ENCODE measurements at regions not wholly inside any gene's neighbourhood (a gene's known extent, or its start where the extent isn't known, plus 50 kb on each side); places are given as distances from the start of the nearest gene placed in this dataset.
"Not testable (repeated sequence)": the region's sequence is repeated elsewhere in the genome, so short reads cannot be mapped to it uniquely, and the experiment has no call there.

DNA sequence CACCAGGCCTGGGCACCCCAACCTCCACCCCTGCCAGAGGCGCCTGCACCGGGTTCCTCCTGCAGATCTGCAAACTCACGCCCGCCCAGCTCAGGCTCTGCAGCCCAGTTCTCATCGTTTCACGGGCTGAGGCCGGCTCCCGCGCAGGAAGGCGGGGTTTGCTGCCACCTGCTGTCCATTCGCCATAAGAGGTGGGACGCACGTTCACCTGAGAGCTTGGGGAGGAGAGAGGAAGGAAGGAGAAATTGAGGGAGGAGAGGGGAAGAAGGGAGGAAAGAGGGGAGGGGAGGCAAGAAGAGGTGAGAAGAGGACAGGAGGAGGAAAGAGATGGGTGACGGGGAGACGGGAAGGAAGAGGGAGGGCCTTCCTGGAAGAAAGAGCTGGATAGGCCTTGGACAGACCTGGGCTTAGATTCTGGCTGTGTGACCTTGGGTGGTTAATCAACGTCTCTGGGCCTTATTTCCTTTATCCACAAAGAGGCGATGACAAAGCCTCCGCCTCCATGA, 114.5 kb downstream of the ADRA2C start:
- DNase-seq (ENCODE audit: low spot score): peak; percentile 80

DNA sequence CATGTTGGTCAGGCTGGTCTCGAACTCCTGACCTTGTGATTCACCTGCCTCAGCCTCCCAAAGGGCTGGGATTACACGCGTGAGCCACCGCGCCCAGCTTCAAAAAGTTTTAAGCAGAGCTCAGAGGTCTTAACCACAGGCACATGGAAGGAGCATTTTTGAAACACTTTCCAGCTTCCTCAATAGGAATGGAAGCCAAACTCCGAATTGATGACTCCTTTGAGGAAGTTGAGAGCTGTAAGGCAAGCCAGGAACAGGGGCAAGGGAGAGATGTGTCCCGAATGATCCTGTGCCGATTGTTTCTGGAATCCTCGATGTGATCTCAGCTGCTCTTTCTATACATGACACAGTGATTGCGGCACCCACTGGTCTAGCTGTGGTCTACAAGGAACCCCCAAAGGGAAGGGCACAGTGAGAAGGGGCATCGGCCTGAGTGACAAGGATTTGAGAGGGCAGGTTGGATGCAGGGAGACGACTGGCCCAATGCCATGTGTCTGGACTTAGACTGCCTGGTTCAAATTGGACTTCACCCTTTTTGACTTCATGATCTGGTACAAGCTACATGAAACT, 116.2 kb downstream of the ADRA2C start:
- DNase-seq (ENCODE audit: low spot score): not testable (repeated sequence)

- not testable (repeated sequence) for DNase-seq (ENCODE audit: low spot score)
Observed at GRCh38 chr4:3884261-3884660, 118.1 kb downstream of the ADRA2C start.

DNA sequence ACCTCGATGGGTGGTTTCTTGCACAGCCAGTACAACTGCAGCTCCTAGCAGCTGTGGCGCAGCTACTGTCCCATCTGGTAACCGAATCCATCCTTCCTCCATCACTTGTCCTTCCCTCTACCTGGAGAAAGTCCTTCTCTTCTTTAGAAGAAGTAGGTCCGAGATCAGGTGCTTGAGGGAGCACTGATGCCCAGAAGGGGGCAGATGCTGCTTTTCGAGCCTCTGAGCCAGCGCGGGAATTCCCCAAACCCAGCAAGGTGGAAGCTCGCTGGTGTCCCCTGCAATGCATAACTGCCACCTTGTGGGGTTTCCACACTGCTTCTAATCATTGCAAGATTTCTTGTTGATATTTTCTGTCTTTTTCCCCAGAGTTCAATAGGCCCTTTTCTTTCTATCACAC, 127.4 kb downstream of the ADRA2C start:
- not testable (repeated sequence) for DNase-seq (ENCODE audit: low spot score)

DNA sequence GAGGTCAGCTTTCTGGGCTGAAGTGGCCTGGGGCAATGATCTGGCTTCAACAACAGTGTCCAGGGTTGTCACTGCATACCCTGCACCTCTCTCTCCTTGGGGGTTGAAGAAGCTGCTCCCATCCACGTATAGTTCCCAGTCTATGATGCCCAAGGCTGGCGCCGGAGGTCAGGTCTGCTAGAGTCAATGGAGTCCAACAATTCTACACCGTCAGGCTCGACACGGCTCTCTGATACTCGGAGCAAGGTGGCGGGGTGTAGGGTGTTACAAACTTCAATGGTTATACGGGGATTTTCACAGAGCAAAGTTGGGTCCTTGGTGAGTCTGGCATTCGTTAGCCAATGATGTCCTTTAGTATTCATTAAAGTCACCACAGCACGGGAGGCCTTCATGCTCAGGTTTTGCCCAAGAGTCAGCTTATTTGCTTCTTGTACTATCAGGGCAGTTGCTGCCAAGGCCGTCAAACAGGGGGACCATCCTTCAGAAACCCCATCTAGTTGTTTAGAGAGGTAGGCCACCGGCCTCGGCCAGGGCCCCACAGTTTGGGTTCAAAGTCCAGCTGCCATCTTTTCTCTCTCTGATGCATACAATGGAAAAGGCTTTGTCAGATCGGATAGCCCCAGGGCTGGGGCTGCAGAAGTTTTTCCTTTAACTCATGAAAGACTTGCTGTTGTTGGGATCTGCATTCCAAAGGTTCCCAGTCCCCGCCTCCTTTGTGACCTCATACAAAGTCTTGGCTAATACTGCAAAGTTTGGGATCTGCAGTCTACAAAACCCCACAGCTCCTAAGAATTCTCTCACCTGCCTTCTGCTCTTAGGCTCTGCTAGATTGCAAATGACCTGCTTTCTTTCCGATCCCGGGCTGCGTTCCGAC, 128.1 kb downstream of the ADRA2C start:
- DNase-seq (ENCODE audit: low spot score): not testable (repeated sequence)

- DNase-seq (ENCODE audit: low spot score): no peak
Observed at GRCh38 chr4:3896441-3896840, 130.3 kb downstream of the ADRA2C start.

GRCh38 chr4:3896871-3897578, 130.8 kb downstream of the ADRA2C start:
- DNase-seq (ENCODE audit: low spot score): not testable (repeated sequence)

DNA sequence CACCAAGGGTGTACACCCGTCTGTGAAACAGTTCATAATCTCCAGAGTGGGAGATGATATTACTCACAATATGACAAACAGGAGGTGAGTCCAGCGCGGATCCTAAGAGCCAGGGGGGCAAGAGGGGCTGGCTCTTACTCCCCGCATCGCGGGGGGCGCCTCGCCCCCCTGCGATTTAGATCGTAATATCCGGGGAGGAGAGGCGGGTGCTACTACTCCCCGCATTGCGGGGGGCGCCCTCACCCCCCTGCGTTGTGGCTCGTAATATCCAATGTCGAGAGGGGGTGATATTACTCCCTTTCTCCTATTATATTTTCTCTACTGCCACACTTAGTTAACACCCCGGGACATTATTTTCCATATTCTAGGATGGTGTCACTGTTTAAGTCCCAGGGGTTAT, 131.9 kb downstream of the ADRA2C start:
- no peak for DNase-seq (ENCODE audit: low spot score)

DNA sequence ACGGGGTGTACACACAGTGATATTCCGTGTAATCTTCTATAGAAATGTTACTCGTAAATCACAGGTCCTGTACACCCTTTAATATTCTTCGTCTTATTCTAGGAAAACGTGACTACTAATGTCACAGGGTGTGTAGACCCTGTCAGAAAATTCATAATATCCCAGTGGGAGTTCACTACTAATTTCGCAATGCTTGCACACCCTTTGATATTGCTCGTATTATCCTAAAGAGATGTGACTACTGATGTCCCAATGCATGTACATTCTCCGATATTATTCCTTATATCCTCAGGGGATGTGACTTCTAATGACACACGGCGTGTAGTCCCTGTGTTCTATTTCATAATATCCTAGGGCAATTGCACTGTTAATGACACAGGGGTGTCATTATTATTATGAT, 132.7 kb downstream of the ADRA2C start:
- DNase-seq (ENCODE audit: low spot score): not testable (repeated sequence)

GRCh38 chr4:3904264-3904955, 138.2 kb downstream of the ADRA2C start:
- not testable (repeated sequence) for DNase-seq (ENCODE audit: low spot score)

DNA sequence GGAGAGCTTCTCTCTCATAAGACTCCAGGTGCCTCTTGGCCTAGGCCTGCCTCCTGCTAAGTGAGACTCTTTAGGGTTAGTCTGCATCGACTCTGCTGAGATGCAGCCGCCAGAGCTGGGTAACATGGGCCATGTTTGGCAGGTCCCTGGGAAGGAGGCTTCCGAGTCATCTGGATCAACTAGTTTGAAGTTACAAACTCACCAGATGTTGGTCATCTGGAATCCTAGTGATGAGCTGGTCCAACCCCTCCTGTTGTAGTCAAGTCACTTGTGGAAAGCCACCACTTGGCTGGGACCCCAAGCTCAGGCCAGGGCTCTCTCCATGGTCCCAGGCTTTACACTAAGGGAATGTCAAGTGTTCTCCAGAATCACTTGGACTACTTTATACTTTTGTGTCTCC, 143.4 kb downstream of the ADRA2C start:
- not testable (repeated sequence) for DNase-seq (ENCODE audit: low spot score)

- DNase-seq (ENCODE audit: low spot score): not testable (repeated sequence)
Observed at GRCh38 chr4:3910161-3910950, 144.2 kb downstream of the ADRA2C start.

GRCh38 chr4:3911252-3911856, 145.2 kb downstream of the ADRA2C start:
- DNase-seq (ENCODE audit: low spot score): no peak

DNA sequence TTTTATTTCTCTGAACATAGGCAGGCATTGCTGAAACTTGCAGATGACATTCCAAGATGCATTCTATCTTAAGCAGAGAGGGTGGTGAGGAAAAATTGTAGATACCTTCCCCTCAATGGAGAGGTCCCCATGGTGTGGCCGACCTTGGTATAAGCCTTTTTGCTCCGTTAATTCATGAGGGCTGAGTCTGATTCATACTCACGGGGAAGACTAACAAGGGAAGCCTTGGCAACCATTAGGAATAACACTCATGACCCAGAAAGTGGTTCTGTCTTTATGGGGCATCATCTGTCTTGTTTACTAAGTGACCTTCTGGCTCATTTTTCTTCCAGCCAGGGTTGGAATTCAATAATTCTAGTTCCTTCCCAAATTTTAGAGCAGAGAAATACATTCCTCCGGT, 148.3 kb downstream of the ADRA2C start:
- DNase-seq (ENCODE audit: low spot score): not testable (repeated sequence)

DNA sequence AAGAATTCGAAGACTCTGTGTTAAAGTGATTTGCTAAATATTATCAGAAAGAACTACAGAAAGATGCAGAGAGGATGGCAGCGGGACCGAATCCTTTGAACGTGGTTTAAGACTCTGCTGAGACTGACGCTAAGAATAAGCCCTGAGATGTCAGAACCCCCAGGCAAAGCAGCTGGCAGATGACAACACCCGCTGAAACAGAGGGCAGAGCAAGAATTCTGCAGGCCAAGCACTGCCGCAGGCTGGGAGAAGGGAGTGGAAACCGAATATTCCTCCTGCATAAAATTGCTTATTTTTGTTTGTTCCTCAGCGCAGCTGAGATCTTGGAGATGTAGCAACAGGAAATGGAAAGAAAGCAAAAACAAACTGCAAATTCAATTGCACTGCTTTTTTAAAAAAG, 153.3 kb downstream of the ADRA2C start:
- not testable (repeated sequence) for DNase-seq (ENCODE audit: low spot score)

DNA sequence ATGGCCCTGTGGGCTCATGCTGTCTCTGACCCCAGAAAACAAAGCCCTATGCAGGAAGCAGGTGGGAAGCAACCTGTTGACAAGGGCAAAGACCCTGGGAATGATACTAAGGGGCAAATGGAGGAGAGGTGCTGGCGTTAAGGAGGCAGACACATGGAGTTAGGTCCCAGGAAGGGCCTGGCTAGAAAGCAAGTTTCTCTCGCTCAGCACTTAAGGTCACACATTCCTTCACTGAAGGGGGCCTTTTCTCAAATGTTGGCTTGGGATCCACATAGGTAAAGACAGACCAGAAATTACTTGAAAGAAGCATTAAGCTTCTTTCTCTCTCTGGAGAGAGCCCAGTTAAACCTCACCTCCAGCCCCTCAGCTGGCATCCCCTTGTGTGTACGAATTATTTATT, 155.7 kb downstream of the ADRA2C start:
- DNase-seq (ENCODE audit: low spot score): not testable (repeated sequence)

- not testable (repeated sequence) for DNase-seq (ENCODE audit: low spot score)
Observed at GRCh38 chr4:3925841-3926240, 159.7 kb downstream of the ADRA2C start.

DNA sequence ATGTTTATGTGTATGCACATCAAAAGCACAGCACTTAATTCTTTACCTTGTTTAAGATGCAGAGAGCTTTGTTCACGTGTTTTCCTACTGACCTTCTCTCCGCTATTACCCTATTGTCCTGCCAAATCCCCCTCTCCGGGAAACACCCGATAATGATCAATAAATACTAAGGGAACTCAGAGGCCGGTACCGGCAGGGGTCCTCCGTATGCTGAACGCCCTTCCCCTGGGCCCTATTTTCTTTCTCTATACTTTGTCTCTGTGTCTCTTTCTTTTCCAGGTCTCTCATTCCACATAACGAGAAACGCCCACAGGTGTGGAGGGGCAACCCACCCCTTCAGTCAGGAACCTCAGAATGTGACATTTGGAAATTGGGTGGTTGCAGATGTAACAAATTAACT, 160.1 kb downstream of the ADRA2C start:
- DNase-seq (ENCODE audit: low spot score): not testable (repeated sequence)

- not testable (repeated sequence) for DNase-seq (ENCODE audit: low spot score)
Observed at GRCh38 chr4:3926969-3927755, 161.0 kb downstream of the ADRA2C start.

DNA sequence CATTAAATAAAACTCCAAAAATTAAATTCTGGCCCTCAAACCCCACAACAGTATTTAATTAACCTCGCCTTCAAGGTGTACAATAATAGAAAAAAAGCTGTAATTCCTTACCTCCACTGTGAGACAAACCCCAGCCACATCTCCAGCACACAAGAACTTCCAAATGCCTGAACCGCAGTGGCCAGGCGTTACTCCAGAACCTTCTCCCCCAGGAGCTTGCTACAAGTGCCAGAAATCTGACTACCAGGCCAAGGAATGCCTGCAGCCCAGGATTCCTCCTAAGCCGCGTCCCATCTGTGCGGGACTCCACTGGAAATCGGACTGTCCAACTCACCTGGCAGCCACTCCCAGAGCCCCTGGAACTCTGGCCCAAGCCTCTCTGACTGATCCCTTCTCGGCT, 163.2 kb downstream of the ADRA2C start:
- DNase-seq (ENCODE audit: low spot score): not testable (repeated sequence)
